PC-3 (cell line): ENCODE measurements at regions not wholly inside any gene's neighbourhood (a gene's known extent, or its start where the extent isn't known, plus 50 kb on each side); places are given as distances from the start of the nearest gene placed in this dataset.

ENCODE experiments used
- ATAC-seq: fragments of 200-7000 bp; cut with Tn5 transposase; 2 replicates; pipeline ENCODE4 v1.9.1; 2020; ENCODE audit warnings: mild to moderate bottlenecking, moderate library complexity
- BruUV-seq: library from RNA; stranded (reverse); fragments of 400-500 nt; replicated peaks from 2 replicates; lab custom pipeline; 2021; lab: Mats Ljungman, UMichigan
- CTCF ChIA-PET: fragments of 300-600 bp; sonication (Branson Sonifier 250); formaldehyde crosslinking; loops from one replicate; lab custom pipeline; 2022; ENCODE audit warnings: antibody characterized with exemption; lab: Charles Lee
- POLR2A ChIA-PET: fragments of 300-600 bp; sonication (Branson Sonifier 250); formaldehyde crosslinking; loops from one replicate; lab custom pipeline; 2022; ENCODE audit warnings: antibody characterized with exemption; ENCODE audit not compliant: unreplicated experiment; lab: Charles Lee
- DNase-seq: peaks from one replicate; pipeline ENCODE4 v3.0.0-alpha.2; 2015
- H2AFZ ChIP-seq: fragments of 300-600 bp; sonication (generic); 2 replicates; pipeline ENCODE4 v1.6.0; 2016; ENCODE audit warnings: antibody characterized with exemption, low read length
- H3F3A ChIP-seq: fragments of 300-600 bp; sonication (generic); one replicate; pipeline ENCODE4 v1.6.0; 2017; ENCODE audit warnings: antibody characterized with exemption, low read length, control low read depth, mild to moderate bottlenecking; ENCODE audit not compliant: unreplicated experiment
- H3K27ac ChIP-seq: fragments of 300-600 bp; sonication (generic); 2 replicates; pipeline ENCODE4 v1.5.1; 2016; ENCODE audit warnings: mild to moderate bottlenecking, low read length
- H3K27me3 ChIP-seq: fragments of 300-600 bp; sonication (generic); 2 replicates; pipeline ENCODE4 v1.6.1; 2016; ENCODE audit warnings: low read length, mixed read lengths
- H3K36me3 ChIP-seq: fragments of 300-600 bp; sonication (generic); 2 replicates; pipeline ENCODE4 v1.6.1; 2016; ENCODE audit warnings: low read depth, mixed run types, low read length, mixed read lengths
- H3K4me1 ChIP-seq: fragments of 300-600 bp; sonication (generic); 2 replicates; pipeline ENCODE4 v1.5.1; 2016; ENCODE audit warnings: low read length; ENCODE audit not compliant: insufficient read depth
- H3K4me2 ChIP-seq: fragments of 300-600 bp; sonication (generic); 2 replicates; pipeline ENCODE4 v1.6.0; 2016; ENCODE audit warnings: low read length
- H3K4me3 ChIP-seq: fragments of 300-600 bp; sonication (generic); 2 replicates; pipeline ENCODE4 v1.5.1; 2016; ENCODE audit warnings: mild to moderate bottlenecking, low read length, mixed read lengths
- H3K79me2 ChIP-seq: fragments of 300-600 bp; sonication (generic); 2 replicates; pipeline ENCODE4 v1.6.1; 2017; ENCODE audit warnings: low read length, mixed read lengths
- H3K9ac ChIP-seq: fragments of 300-600 bp; sonication (generic); 2 replicates; pipeline ENCODE4 v1.6.0; 2016; ENCODE audit warnings: mild to moderate bottlenecking, low read length
- H3K9me2 ChIP-seq: fragments of 300-600 bp; sonication (generic); replicated peaks from 2 replicates; pipeline ENCODE4 v1.6.1; 2016; ENCODE audit warnings: mixed run types, low read length, mixed read lengths
- H3K9me3 ChIP-seq: fragments of 300-600 bp; sonication (generic); 2 replicates; pipeline ENCODE4 v1.6.1; 2016; ENCODE audit warnings: low read length, mixed read lengths
- H4K20me1 ChIP-seq: fragments of 300-600 bp; sonication (generic); 2 replicates; pipeline ENCODE4 v1.6.1; 2016; ENCODE audit warnings: low read length, mixed read lengths
- CTCF ChIP-seq: fragments of 300-600 bp; sonication (generic); conservative IDR thresholded peaks from 2 replicates; pipeline ENCODE4 v1.5.1; 2017; ENCODE audit warnings: antibody characterized with exemption, low read depth, mild to moderate bottlenecking, low read length
- EZH2 ChIP-seq: fragments of 300-600 bp; sonication (generic); IDR thresholded peaks from one replicate; pipeline ENCODE4 v1.6.1; 2017; ENCODE audit warnings: antibody characterized with exemption, mild to moderate bottlenecking, low read length; ENCODE audit not compliant: unreplicated experiment
- EZH2phosphoT487 ChIP-seq: fragments of 300-600 bp; sonication (generic); IDR thresholded peaks from 2 replicates; pipeline ENCODE4 v1.6.1; 2018; ENCODE audit warnings: mild to moderate bottlenecking, antibody characterized with exemption, low read length, borderline replicate concordance
- intact Hi-C: fragments of 100-400 bp; cut with micrococcal nuclease; formaldehyde crosslinking; loops from 2 replicates; pipeline ENCODE4 v1.9.0; 2023

GRCh38 chr4:129328162-129328561 lies 232.2 kb downstream of the C4orf33 start:
- Histone ChIP-seq H3K4me2 (peak overlapping the region; percentile 16; the same call in 1 of the 2 replicates), H3F3A (no peaks in the 10 kb centered on the region), H3K9me2 (no peaks in the 10 kb centered on the region), H3K9me3 (no peaks in the 10 kb centered on the region), H3K79me2 (no peaks in the 10 kb centered on the region), H4K20me1 (no peaks in the 10 kb centered on the region), H2AFZ (no peak overlapping the region), H3K36me3 (no peaks in the 10 kb centered on the region), H3K4me3 (no peak overlapping the region), H3K27ac (peak overlapping the region; percentile 82), H3K9ac (no peak overlapping the region), H3K27me3 (no peaks in the 10 kb centered on the region), H3K4me1 (peaks cover 20% of the 10 kb centered on the region)
- no peak for TF ChIP-seq EZH2
- no peak for TF ChIP-seq EZH2phosphoT487
- TF ChIP-seq CTCF, result no peak
- DNase-seq (peak; percentile 90), ATAC-seq (peak; percentile 95)
- ChIA-PET POLR2A (no interaction called here), CTCF (interaction anchor here (0.6 to 0.7 kb wide), 2 partner anchors 15 to 285 kb away, joined by 3 to 4 read pairs; no protein-coding TSS in a partner anchor)
- intact Hi-C loops, result loop anchor here (5.0 kb wide), 2 partner anchors 111 to 286 kb away; no protein-coding TSS in a partner anchor
- BruUV-seq, result no TSS peak

- H3K9me2 ChIP-seq, result no peaks in the 10 kb centered on the region
- intact Hi-C loops, result no loop called here
- CTCF ChIA-PET, result no interaction called here
These were observed 238.2 kb downstream of the C4orf33 start for GRCh38 chr4:129334136-129334535.

More at GRCh38 chr4:129334136-129334535, 238.2 kb downstream of the C4orf33 start:
- Histone ChIP-seq H4K20me1 (no peaks in the 10 kb centered on the region), H3K9me3 (no peaks in the 10 kb centered on the region), H3F3A (no peaks in the 10 kb centered on the region), H3K27ac (peak overlapping the region; percentile 46), H3K4me2 (peak overlapping the region; percentile 10; the same call in 1 of the 2 replicates), H3K9ac (0 out of 2 replicates have a peak overlapping the region, but pooled peaks have one; percentile 2), H3K4me3 (no peak overlapping the region), H3K4me1 (peaks cover 22% of the 10 kb centered on the region), H3K79me2 (no peaks in the 10 kb centered on the region), H3K27me3 (no peaks in the 10 kb centered on the region), H2AFZ (no peak overlapping the region), H3K36me3 (no peaks in the 10 kb centered on the region)
- ATAC-seq (peak; percentile 82), DNase-seq (peak; percentile 49)
- POLR2A ChIA-PET, result no interaction called here
- no TSS peak for BruUV-seq
- TF ChIP-seq EZH2 (no peak), CTCF (no peak), EZH2phosphoT487 (no peak)
